H9 (cell line): ENCODE measurements at regions not wholly inside any gene's neighbourhood (a gene's known extent, or its start where the extent isn't known, plus 50 kb on each side); places are given as distances from the start of the nearest gene placed in this dataset.

Experiments
- DNase-seq: peaks from one replicate; pipeline ENCODE4 v3.0.0-alpha.2; 2017
- H2AFZ ChIP-seq: one replicate; pipeline ENCODE4 v1.6.1; 2013; ENCODE audit warnings: mild to moderate bottlenecking, low read length, control low read depth, moderate library complexity
- H2AK5ac ChIP-seq: 2 replicates; pipeline ENCODE4 v1.6.1; 2013; ENCODE audit warnings: low read length, control low read depth, mixed read lengths; ENCODE audit not compliant: insufficient read length
- H2BK120ac ChIP-seq: one replicate; pipeline ENCODE4 v1.6.1; 2013; ENCODE audit warnings: low read depth, mild to moderate bottlenecking, low read length, control low read depth, inconsistent platforms; ENCODE audit not compliant: poor library complexity, severe bottlenecking
- H2BK12ac ChIP-seq: 2 replicates; pipeline ENCODE4 v1.6.1; 2013; ENCODE audit warnings: low read length, control low read depth, mixed read lengths, low read depth; ENCODE audit not compliant: insufficient read length
- H2BK15ac ChIP-seq: 2 replicates; pipeline ENCODE4 v1.6.1; 2013; ENCODE audit warnings: low read depth, low read length, control low read depth
- H2BK20ac ChIP-seq: one replicate; pipeline ENCODE4 v1.6.1; 2013; ENCODE audit warnings: low read depth, mild to moderate bottlenecking, low read length, control low read depth, inconsistent platforms; ENCODE audit not compliant: poor library complexity, severe bottlenecking
- H2BK5ac ChIP-seq: 2 replicates; pipeline ENCODE4 v1.6.1; 2013; ENCODE audit warnings: low read length, control low read depth, mixed read lengths; ENCODE audit not compliant: insufficient read length
- H3K14ac ChIP-seq: 2 replicates; pipeline ENCODE4 v1.6.1; 2013; ENCODE audit warnings: low read length, control low read depth; ENCODE audit not compliant: insufficient read depth
- H3K18ac ChIP-seq: 2 replicates; pipeline ENCODE4 v1.6.1; 2013; ENCODE audit warnings: low read depth, mild to moderate bottlenecking, mixed read lengths, low read length, control low read depth; ENCODE audit not compliant: insufficient read length
- H3K23ac ChIP-seq: 2 replicates; pipeline ENCODE4 v1.6.1; 2013; ENCODE audit warnings: low read length, control low read depth, mixed read lengths, low read depth; ENCODE audit not compliant: insufficient read length
- H3K23me2 ChIP-seq: 2 replicates; pipeline ENCODE4 v1.6.1; 2013; ENCODE audit warnings: low read depth, mild to moderate bottlenecking, mixed read lengths, low read length, control low read depth; ENCODE audit not compliant: insufficient read length, poor library complexity, severe bottlenecking
- H3K27ac ChIP-seq: 2 replicates; pipeline ENCODE4 v1.5.1; 2013; ENCODE audit warnings: low read length, control low read depth, mixed read lengths, low read depth; ENCODE audit not compliant: insufficient read length
- H3K27me3 ChIP-seq: 2 replicates; pipeline ENCODE4 v1.6.1; 2013; ENCODE audit warnings: low read length, control low read depth, inconsistent platforms; ENCODE audit not compliant: insufficient read depth
- H3K4ac ChIP-seq: 2 replicates; pipeline ENCODE4 v1.6.1; 2013; ENCODE audit warnings: low read depth, mild to moderate bottlenecking, control low read depth, inconsistent platforms, low read length, moderate library complexity
- H3K4me1 ChIP-seq: 2 replicates; pipeline ENCODE4 v1.6.1; 2013; ENCODE audit warnings: low read length, control low read depth, inconsistent platforms; ENCODE audit not compliant: insufficient read depth
- H3K4me2 ChIP-seq: 2 replicates; pipeline ENCODE4 v1.6.1; 2013; ENCODE audit warnings: low read length, control low read depth, mixed read lengths; ENCODE audit not compliant: insufficient read length, insufficient read depth
- H3K56ac ChIP-seq: 2 replicates; pipeline ENCODE4 v1.6.1; 2013; ENCODE audit warnings: low read depth, mild to moderate bottlenecking, mixed read lengths, low read length, control low read depth; ENCODE audit not compliant: insufficient read length
- H3K79me1 ChIP-seq: 2 replicates; pipeline ENCODE4 v1.6.1; 2013; ENCODE audit warnings: low read depth, mild to moderate bottlenecking, moderate library complexity, low read length, control low read depth, inconsistent platforms; ENCODE audit not compliant: insufficient read depth, poor library complexity, severe bottlenecking
- H3K79me2 ChIP-seq: 2 replicates; pipeline ENCODE4 v1.6.1; 2013; ENCODE audit warnings: low read length, control low read depth, inconsistent platforms; ENCODE audit not compliant: insufficient read depth
- H3K9ac ChIP-seq: 2 replicates; pipeline ENCODE4 v1.6.1; 2013; ENCODE audit warnings: low read length, control low read depth, mixed read lengths; ENCODE audit not compliant: insufficient read length; ENCODE audit errors: extremely low read depth
- H3K9me3 ChIP-seq: one replicate; pipeline ENCODE4 v1.6.1; 2013; ENCODE audit warnings: low read depth, low read length, inconsistent platforms; ENCODE audit not compliant: control insufficient read depth
- H3T11ph ChIP-seq: one replicate; pipeline ENCODE4 v1.6.1; 2013; ENCODE audit warnings: mild to moderate bottlenecking, low read length, control low read depth, inconsistent platforms
- H4K20me1 ChIP-seq: one replicate; pipeline ENCODE4 v1.6.1; 2013; ENCODE audit not compliant: control insufficient read depth, insufficient read length, insufficient read depth
- H4K5ac ChIP-seq: 2 replicates; pipeline ENCODE4 v1.6.1; 2013; ENCODE audit warnings: low read depth, mild to moderate bottlenecking, mixed read lengths, low read length, control low read depth; ENCODE audit not compliant: insufficient read length
- H4K8ac ChIP-seq: replicated peaks from 2 replicates; pipeline ENCODE4 v1.6.1; 2013; ENCODE audit warnings: low read length, control low read depth, mixed read lengths, low read depth; ENCODE audit not compliant: insufficient read length
- H4K91ac ChIP-seq: 2 replicates; pipeline ENCODE4 v1.6.1; 2013; ENCODE audit warnings: low read depth, mild to moderate bottlenecking, moderate library complexity, mixed read lengths, low read length, control low read depth; ENCODE audit not compliant: insufficient read length
- H3K27ac Mint-ChIP-seq, 3 experiments: 2 replicates in 2 of 3; 3 replicates in 1 of 3; pipeline ENCODE4 v1.8.0; 2020 to 2021; ENCODE audit warnings: mixed read lengths in 3 of 3, mild to moderate bottlenecking in 1 of 3, moderate library complexity in 1 of 3
- H3K27me3 Mint-ChIP-seq: 2 replicates; pipeline ENCODE4 v1.8.0; 2021; ENCODE audit warnings: low read depth, mild to moderate bottlenecking, moderate library complexity, mixed read lengths
- H3K36me3 Mint-ChIP-seq, 3 experiments: 2 replicates in 2 of 3; 3 replicates in 1 of 3; pipeline ENCODE4 v1.8.0; 2020 to 2021; ENCODE audit warnings: low read depth in 3 of 3, mixed read lengths in 3 of 3; ENCODE audit not compliant: insufficient read depth in 1 of 3
- H3K4me1 Mint-ChIP-seq, 2 experiments: 2 replicates each; pipeline ENCODE4 v1.8.0; 2020; ENCODE audit warnings: mixed read lengths in 2 of 2
- H3K4me3 Mint-ChIP-seq, 2 experiments: 2 replicates in 1 of 2; 3 replicates in 1 of 2; pipeline ENCODE4 v1.8.0; 2020 to 2021; ENCODE audit warnings: mild to moderate bottlenecking in 2 of 2, mixed read lengths in 2 of 2, moderate library complexity in 1 of 2
- H3K9me3 Mint-ChIP-seq, 2 experiments: 2 replicates in 1 of 2; 3 replicates in 1 of 2; pipeline ENCODE4 v1.8.0; 2020; ENCODE audit warnings: mild to moderate bottlenecking in 2 of 2, mixed read lengths in 2 of 2, moderate library complexity in 1 of 2
- CTCF ChIP-seq: fragments of 200-600 bp; sonication (generic); conservative IDR thresholded peaks from 3 replicates; pipeline ENCODE4 v1.8.0; 2021; ENCODE audit warnings: antibody characterized with exemption, mild to moderate bottlenecking
- WGBS: extraction: QIAGEN DNeasy Blood & Tissue Kit; methylation state at CpG from one replicate; pipeline ENCODE4 v1.1.7; 2013; ENCODE audit warnings: missing lambda C conversion rate, low lambda C conversion rate, mixed read lengths; ENCODE audit not compliant: insufficient read length; ENCODE audit errors: extremely low coverage; 5-methylcytosine and 5-hydroxymethylcytosine counted together

- Histone ChIP-seq H2BK12ac (no peak overlapping the region), H3K14ac (no peak overlapping the region), H3K4ac (no peak overlapping the region), H3K4me2 (no peak overlapping the region), H4K20me1 (no peaks in the 10 kb centered on the region), H2BK5ac (no peak overlapping the region), H3K23me2 (no peaks in the 10 kb centered on the region), H2AK5ac (no peak overlapping the region), H4K91ac (no peak overlapping the region), H3K79me2 (no peaks in the 10 kb centered on the region), H2BK20ac (no peak overlapping the region), H3K27me3 (no peaks in the 10 kb centered on the region), H3K23ac (no peak overlapping the region), H3K27ac (no peak overlapping the region), H2BK120ac (no peak overlapping the region), H2BK15ac (no peak overlapping the region), H3K4me1 (no peaks in the 10 kb centered on the region), H2AFZ (no peak overlapping the region), H3K18ac (no peak overlapping the region), H4K5ac (no peak overlapping the region), H3K9ac (no peak overlapping the region), H3K9me3 (no peaks in the 10 kb centered on the region), H4K8ac (no peak overlapping the region), H3T11ph (no peak overlapping the region), H3K56ac (no peak overlapping the region), H3K79me1 (no peaks in the 10 kb centered on the region)
- H3K4me1 Mint-ChIP-seq = peaks cover 14% of the 10 kb centered on the region in 2 experiments
- TF ChIP-seq CTCF = no peak
- no CpG with 5 or more reads among the region's 1 CpG for WGBS
- no peak overlapping the region for H3K4me3 Mint-ChIP-seq
- no peak overlapping the region for H3K27ac Mint-ChIP-seq
- H3K36me3 Mint-ChIP-seq = no peaks in the 10 kb centered on the region
- H3K9me3 Mint-ChIP-seq = no peaks in the 10 kb centered on the region
- no peak for DNase-seq
- peaks cover 1% of the 10 kb centered on the region; the same call in 1 of the 2 replicates for H3K27me3 Mint-ChIP-seq
Observed at GRCh38 chrX:115462406-115462805, 98.6 kb upstream of the PLS3 start.
